Mesenchymal stem cell (in vitro differentiated cells and primary cell): ENCODE measurements at regions not wholly inside any gene's neighbourhood (a gene's known extent, or its start where the extent isn't known, plus 50 kb on each side); places are given as distances from the start of the nearest gene placed in this dataset.

Experiments used
- DNase-seq: peaks from one replicate; pipeline ENCODE4 v3.0.0-alpha.2; 2013
- H2AFZ ChIP-seq: one replicate; pipeline ENCODE4 v1.6.1; 2013; ENCODE audit warnings: low read depth, mild to moderate bottlenecking, control low read depth, inconsistent platforms, low read length, moderate library complexity
- H2AK5ac ChIP-seq: 2 replicates; pipeline ENCODE4 v1.6.1; 2013; ENCODE audit warnings: low read length, moderate library complexity, mild to moderate bottlenecking, inconsistent platforms; ENCODE audit not compliant: severe bottlenecking
- H2BK120ac ChIP-seq: one replicate; pipeline ENCODE4 v1.6.1; 2013; ENCODE audit warnings: low read depth, mild to moderate bottlenecking, inconsistent platforms, low read length, moderate library complexity
- H2BK12ac ChIP-seq, 2 experiments: one replicate each; pipeline ENCODE4 v1.6.1; 2013; ENCODE audit warnings: inconsistent platforms in 2 of 2, low read length in 2 of 2, mild to moderate bottlenecking in 2 of 2, moderate library complexity in 2 of 2, control low read depth in 1 of 2
- H2BK15ac ChIP-seq: one replicate; pipeline ENCODE4 v1.6.1; 2013; ENCODE audit warnings: mild to moderate bottlenecking, low read depth, inconsistent platforms; ENCODE audit not compliant: poor library complexity, severe bottlenecking
- H2BK5ac ChIP-seq: 2 replicates; pipeline ENCODE4 v1.6.1; 2013; ENCODE audit warnings: low read depth, mild to moderate bottlenecking, low read length, control low read depth, inconsistent platforms; ENCODE audit not compliant: poor library complexity, severe bottlenecking
- H3K14ac ChIP-seq, 2 experiments: one replicate each; pipeline ENCODE4 v1.6.1; 2013; ENCODE audit warnings: inconsistent platforms in 2 of 2, low read length in 2 of 2, control low read depth in 1 of 2, mild to moderate bottlenecking in 1 of 2, moderate library complexity in 1 of 2
- H3K18ac ChIP-seq, 2 experiments: one replicate each; pipeline ENCODE4 v1.6.1; 2013; ENCODE audit warnings: inconsistent platforms in 2 of 2, low read length in 2 of 2, control low read depth in 1 of 2, low read depth in 1 of 2, mild to moderate bottlenecking in 1 of 2
- H3K23ac ChIP-seq, 2 experiments: one replicate each; pipeline ENCODE4 v1.6.1; 2013; ENCODE audit warnings: inconsistent platforms in 2 of 2, low read length in 2 of 2, mild to moderate bottlenecking in 2 of 2, moderate library complexity in 2 of 2, control low read depth in 1 of 2
- H3K27ac ChIP-seq: 2 replicates; pipeline ENCODE4 v1.5.1; 2013; ENCODE audit warnings: mild to moderate bottlenecking, moderate library complexity, low read length, control low read depth, inconsistent platforms; ENCODE audit not compliant: poor library complexity, severe bottlenecking
- H3K27me3 ChIP-seq, 2 experiments: 2 replicates each; pipeline versions ENCODE4 v1.6.1 to v1.7.0; 2013; ENCODE audit warnings: low read length in 2 of 2, mild to moderate bottlenecking in 2 of 2, moderate library complexity in 2 of 2, control low read depth in 1 of 2, inconsistent platforms in 1 of 2; ENCODE audit not compliant: control insufficient read depth in 1 of 2, insufficient read depth in 1 of 2
- H3K36me3 ChIP-seq, 2 experiments: 2 replicates each; pipeline versions ENCODE4 v1.6.1 to v1.7.0; 2013; ENCODE audit warnings: low read length in 2 of 2, control low read depth in 1 of 2, inconsistent platforms in 1 of 2, low read depth in 1 of 2, mild to moderate bottlenecking in 1 of 2; ENCODE audit not compliant: insufficient read depth in 2 of 2, control insufficient read depth in 1 of 2
- H3K4ac ChIP-seq, 2 experiments: one replicate each; pipeline ENCODE4 v1.6.1; 2013; ENCODE audit warnings: inconsistent platforms in 2 of 2, low read length in 2 of 2, mild to moderate bottlenecking in 2 of 2, moderate library complexity in 2 of 2, control low read depth in 1 of 2, low read depth in 1 of 2
- H3K4me1 ChIP-seq: 2 replicates; pipeline ENCODE4 v1.6.1; 2013; ENCODE audit warnings: low read depth, low read length, control low read depth; ENCODE audit not compliant: control insufficient read depth, insufficient read depth
- H3K4me2 ChIP-seq: 2 replicates; pipeline ENCODE4 v1.6.1; 2013; ENCODE audit warnings: low read length, mild to moderate bottlenecking, inconsistent platforms; ENCODE audit not compliant: poor library complexity, severe bottlenecking
- H3K4me3 ChIP-seq, 2 experiments: 2 replicates each; pipeline versions ENCODE4 v1.5.1 to v1.7.0; 2013; ENCODE audit warnings: low read length in 2 of 2, mild to moderate bottlenecking in 2 of 2, control low read depth in 1 of 2, low read depth in 1 of 2; ENCODE audit not compliant: insufficient read depth in 1 of 2
- H3K79me1 ChIP-seq: replicated peaks from 2 replicates; pipeline ENCODE4 v1.6.1; 2013; ENCODE audit warnings: mild to moderate bottlenecking, control low read depth, low read length, inconsistent platforms; ENCODE audit not compliant: poor library complexity, severe bottlenecking
- H3K9ac ChIP-seq: 2 replicates; pipeline ENCODE4 v1.7.0; 2013; ENCODE audit warnings: mild to moderate bottlenecking, low read length, moderate library complexity
- H3K9me3 ChIP-seq: 2 replicates; pipeline ENCODE4 v1.7.0; 2013; ENCODE audit warnings: mild to moderate bottlenecking, low read length; ENCODE audit not compliant: control insufficient read depth
- H4K8ac ChIP-seq: one replicate; pipeline ENCODE4 v1.6.1; 2013; ENCODE audit warnings: inconsistent platforms, mild to moderate bottlenecking, low read length, moderate library complexity
- H4K91ac ChIP-seq: one replicate; pipeline ENCODE4 v1.6.1; 2013; ENCODE audit warnings: mild to moderate bottlenecking, low read length, inconsistent platforms
- WGBS: methylation state at CpG from one replicate; pipeline ENCODE4 v1.1.7; 2013; ENCODE audit warnings: mixed read lengths; 5-methylcytosine and 5-hydroxymethylcytosine counted together

DNA sequence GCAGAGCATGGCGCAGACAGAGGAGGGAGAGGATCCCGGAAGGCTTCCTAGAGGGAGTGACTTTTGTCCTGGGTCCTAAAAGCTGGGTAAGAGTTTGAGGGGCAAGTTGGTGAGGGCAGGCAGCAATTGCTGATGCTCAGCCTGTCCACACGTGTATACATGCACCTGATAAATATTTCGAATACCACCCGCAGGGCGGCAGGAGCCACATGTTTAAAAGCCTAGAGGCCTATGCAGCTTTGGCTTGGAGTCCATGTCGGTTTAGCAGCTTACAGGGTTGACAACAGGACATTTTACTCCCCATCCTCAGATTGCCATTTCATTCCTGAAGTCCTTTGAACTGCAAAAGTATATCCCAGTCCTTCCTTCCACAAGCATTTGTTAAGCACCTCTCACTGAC lies 99.1 kb downstream of the KATNIP start:
- 93% methylated on average over 7 of the region's 7 CpGs for WGBS
- Histone ChIP-seq H3K23ac (no peak overlapping the region), H3K4me2 (no peak overlapping the region), H2BK15ac (no peak overlapping the region), H2AK5ac (no peak overlapping the region), H2BK120ac (no peak overlapping the region), H2BK5ac (no peak overlapping the region), H3K79me1 (no peaks in the 10 kb centered on the region), H3K14ac (no peak overlapping the region), H4K8ac (no peak overlapping the region), H3K18ac (no peak overlapping the region), H3K4me3 (no peak overlapping the region), H3K27me3 (no peaks in the 10 kb centered on the region), H3K4ac (no peak overlapping the region), H3K4me1 (peaks cover 2% of the 10 kb centered on the region), H3K9me3 (no peaks in the 10 kb centered on the region), H2BK12ac (no peak overlapping the region), H3K27ac (no peak overlapping the region), H4K91ac (no peak overlapping the region), H3K36me3 (peaks cover 10 to 20% of the 10 kb centered on the region in 2 experiments), H3K9ac (no peak overlapping the region), H2AFZ (no peak overlapping the region)
- DNase-seq = no peak

DNA sequence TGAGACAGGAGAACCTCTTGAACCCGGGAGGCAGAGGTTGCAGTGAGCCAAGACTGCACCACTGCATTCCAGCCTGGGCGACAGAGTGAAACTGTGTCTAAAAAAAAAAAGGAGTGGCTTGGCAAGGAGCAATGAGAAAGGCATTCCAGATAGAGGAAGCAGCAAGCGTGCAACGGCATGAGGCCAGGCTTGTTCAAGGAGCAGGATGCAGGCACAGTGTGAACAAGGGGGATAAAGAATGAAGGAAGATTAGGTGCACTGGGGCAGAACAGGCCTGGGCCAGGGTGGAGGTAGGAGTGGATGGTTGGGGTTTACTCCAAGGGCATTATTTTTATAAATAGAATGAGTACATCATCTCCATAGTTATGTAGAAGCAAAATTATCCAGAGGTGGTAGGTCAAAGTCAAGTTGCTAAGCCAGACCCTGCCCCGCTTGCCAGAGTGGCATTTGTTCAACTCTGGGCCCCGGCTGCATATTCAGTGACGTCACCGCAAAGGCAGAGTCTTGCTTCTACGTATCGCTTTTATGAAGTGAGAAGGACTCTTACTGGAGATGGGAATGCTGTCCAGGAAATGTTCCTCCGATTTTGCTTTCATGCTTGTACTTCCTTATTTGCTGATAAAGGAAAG lies 100.2 kb downstream of the KATNIP start:
- no peak overlapping the region for H3K23ac ChIP-seq
- WGBS = 96% methylated on average over 11 of the region's 11 CpGs
- no peaks in the 10 kb centered on the region for H3K9me3 ChIP-seq
- no peak overlapping the region for H4K91ac ChIP-seq
- no peak overlapping the region for H3K14ac ChIP-seq
- H3K9ac ChIP-seq = no peak overlapping the region
- peaks cover 2% of the 10 kb centered on the region for H3K4me1 ChIP-seq
- no peaks in the 10 kb centered on the region for H3K79me1 ChIP-seq
- H3K27me3 ChIP-seq = no peaks in the 10 kb centered on the region
- H3K27ac ChIP-seq = no peak overlapping the region
- DNase-seq = no peak
- H3K36me3 ChIP-seq = peaks cover 14 to 20% of the 10 kb centered on the region in 2 experiments
- H3K4ac ChIP-seq = no peak overlapping the region
- H2AK5ac ChIP-seq = no peak overlapping the region
- no peak overlapping the region for H3K4me2 ChIP-seq
- H2AFZ ChIP-seq = no peak overlapping the region
- no peak overlapping the region for H2BK12ac ChIP-seq
- no peak overlapping the region for H4K8ac ChIP-seq
- no peak overlapping the region for H3K4me3 ChIP-seq
- H2BK15ac ChIP-seq = no peak overlapping the region
- no peak overlapping the region for H3K18ac ChIP-seq
- H2BK5ac ChIP-seq = no peak overlapping the region
- H2BK120ac ChIP-seq = no peak overlapping the region

DNA sequence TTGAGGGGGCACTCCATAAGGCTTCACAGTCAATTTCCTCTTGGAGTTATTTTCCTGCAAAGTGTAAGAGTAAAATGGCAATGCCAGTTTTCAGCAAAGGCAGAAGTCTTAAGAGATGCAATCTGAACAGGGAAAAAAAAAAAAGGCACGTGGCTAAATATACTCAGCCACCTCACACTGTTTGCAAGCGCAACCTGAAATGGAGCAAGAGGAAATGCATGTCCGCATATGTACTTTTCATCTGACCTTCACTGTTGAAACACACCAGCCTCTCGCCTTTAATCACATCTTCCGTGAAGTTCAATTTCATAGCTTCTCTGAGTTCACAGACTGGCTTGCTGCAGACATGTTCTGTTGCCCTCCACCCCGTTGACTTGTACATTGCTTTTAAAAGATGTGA lies 101.4 kb downstream of the KATNIP start:
- WGBS = 95% methylated on average over 5 of the region's 6 CpGs
- no peak overlapping the region for H3K18ac ChIP-seq
- no peak overlapping the region for H4K91ac ChIP-seq
- no peaks in the 10 kb centered on the region for H3K79me1 ChIP-seq
- no peak overlapping the region for H3K4me2 ChIP-seq
- no peak overlapping the region for H3K9ac ChIP-seq
- H3K9me3 ChIP-seq = no peaks in the 10 kb centered on the region
- no peak overlapping the region for H2BK15ac ChIP-seq
- H3K14ac ChIP-seq = no peak overlapping the region
- H3K36me3 ChIP-seq = peaks cover 17 to 20% of the 10 kb centered on the region in 2 experiments
- H3K4ac ChIP-seq = no peak overlapping the region
- H4K8ac ChIP-seq = no peak overlapping the region
- no peaks in the 10 kb centered on the region for H3K27me3 ChIP-seq
- H2AK5ac ChIP-seq = no peak overlapping the region
- no peak overlapping the region for H3K27ac ChIP-seq
- no peak overlapping the region for H2AFZ ChIP-seq
- H2BK120ac ChIP-seq = no peak overlapping the region
- H2BK5ac ChIP-seq = no peak overlapping the region
- H2BK12ac ChIP-seq = no peak overlapping the region
- DNase-seq = no peak
- no peak overlapping the region for H3K23ac ChIP-seq
- H3K4me1 ChIP-seq = peaks cover 2% of the 10 kb centered on the region
- no peak overlapping the region for H3K4me3 ChIP-seq

DNA sequence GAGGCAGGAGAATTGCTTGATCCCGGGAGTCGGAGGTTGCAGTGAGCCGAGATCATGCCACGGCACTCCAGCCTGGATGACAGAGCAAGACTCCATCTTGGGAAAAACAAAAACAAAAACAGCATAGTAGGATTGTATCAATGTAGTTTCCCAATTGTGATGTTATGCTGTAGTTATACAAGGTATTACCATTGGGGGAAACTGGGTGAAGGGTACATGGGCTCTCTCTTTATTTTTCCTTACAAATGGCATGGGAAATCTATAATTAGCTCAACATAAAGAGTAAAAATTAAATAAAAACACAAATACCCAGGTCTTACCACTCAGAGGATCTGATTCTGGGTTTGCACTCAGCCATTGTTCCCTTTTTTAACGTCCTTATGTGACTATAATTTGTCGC lies 107.9 kb downstream of the KATNIP start:
- over 99% methylated on average over 5 of the region's 6 CpGs for WGBS
- no peak overlapping the region for H4K91ac ChIP-seq
- H3K4ac ChIP-seq = no peak overlapping the region

More for the DNA sequence above, 107.9 kb downstream of the KATNIP start:
- Histone ChIP-seq H3K9ac (no peak overlapping the region), H2BK12ac (no peak overlapping the region), H3K79me1 (no peaks in the 10 kb centered on the region), H3K18ac (no peak overlapping the region), H2AK5ac (no peak overlapping the region), H3K4me3 (no peak overlapping the region), H3K23ac (no peak overlapping the region), H2BK120ac (no peak overlapping the region), H3K14ac (no peak overlapping the region), H3K36me3 (peaks cover 7 to 14% of the 10 kb centered on the region in 2 experiments), H2BK5ac (no peak overlapping the region), H3K4me1 (no peaks in the 10 kb centered on the region), H4K8ac (no peak overlapping the region), H3K4me2 (no peak overlapping the region), H2BK15ac (no peak overlapping the region), H3K27ac (no peak overlapping the region), H3K9me3 (no peaks in the 10 kb centered on the region), H2AFZ (no peak overlapping the region), H3K27me3 (no peaks in the 10 kb centered on the region)
- no peak for DNase-seq
